ENCODE measurements at regions not wholly inside any gene's neighbourhood (a gene's known extent, or its start where the extent isn't known, plus 50 kb on each side); places are given as distances from the start of the nearest gene placed in this dataset.

GRCh38 chr3:181660337-181660736 lies 51.4 kb upstream of the SOX2 start:
- no peak for DNase-seq

GRCh38 chr3:181637456-181637855 lies 74.3 kb upstream of the SOX2 start:
- DNase-seq, result no peak

- DNase-seq, result no peak
These were observed 74.7 kb upstream of the SOX2 start for GRCh38 chr3:181637056-181637455.

GRCh38 chr3:181635141-181635540 lies 76.6 kb upstream of the SOX2 start:
- DNase-seq, result no peak

- no peak for DNase-seq
These were observed 78.2 kb upstream of the SOX2 start for GRCh38 chr3:181633556-181633955.

DNA sequence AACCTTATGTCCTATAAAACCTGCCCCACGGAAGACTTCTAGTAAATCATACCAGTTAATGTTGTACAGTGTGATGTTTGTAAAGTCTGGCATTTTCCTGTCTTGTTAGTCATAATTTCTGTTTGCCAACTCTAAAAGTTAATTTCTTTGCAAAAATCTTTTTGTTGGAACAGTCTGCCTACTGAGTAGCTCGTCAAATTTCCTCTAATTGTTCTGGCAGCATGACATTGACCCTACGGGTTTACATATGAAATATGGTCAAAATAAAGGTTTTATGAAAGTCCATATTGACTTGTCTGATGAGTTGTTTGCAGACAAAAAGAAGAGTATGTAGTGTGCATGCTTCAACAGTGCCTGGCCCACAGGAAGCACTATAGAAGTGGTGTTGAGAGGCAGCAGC lies 79.8 kb upstream of the SOX2 start:
- no peak for DNase-seq

GRCh38 chr3:181630853-181631252 lies 80.9 kb upstream of the SOX2 start:
- DNase-seq, result no peak

- DNase-seq, result no peak
These were observed 82.0 kb upstream of the SOX2 start for GRCh38 chr3:181629711-181630110.

DNA sequence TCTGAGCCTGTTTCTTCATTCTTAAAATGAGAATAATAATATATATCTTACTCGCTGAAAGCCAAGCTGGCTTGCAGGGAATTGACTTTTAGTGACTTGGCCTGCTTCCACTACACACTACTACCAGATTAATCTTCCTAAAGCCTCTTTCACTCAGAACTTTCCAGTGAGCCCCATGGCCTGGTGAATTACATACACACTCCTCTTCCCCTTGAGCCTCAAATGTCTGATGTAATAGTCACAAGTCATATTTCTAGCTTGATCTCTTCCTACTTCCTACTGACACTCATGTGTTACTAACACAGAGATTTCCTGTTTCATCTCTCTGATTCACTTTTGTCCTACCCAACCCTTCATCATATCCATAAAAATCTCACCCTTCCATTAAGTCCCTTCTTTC lies 82.7 kb upstream of the SOX2 start:
- no peak for DNase-seq

- no peak for DNase-seq
These were observed 83.3 kb upstream of the SOX2 start for GRCh38 chr3:181628384-181628783.

DNA sequence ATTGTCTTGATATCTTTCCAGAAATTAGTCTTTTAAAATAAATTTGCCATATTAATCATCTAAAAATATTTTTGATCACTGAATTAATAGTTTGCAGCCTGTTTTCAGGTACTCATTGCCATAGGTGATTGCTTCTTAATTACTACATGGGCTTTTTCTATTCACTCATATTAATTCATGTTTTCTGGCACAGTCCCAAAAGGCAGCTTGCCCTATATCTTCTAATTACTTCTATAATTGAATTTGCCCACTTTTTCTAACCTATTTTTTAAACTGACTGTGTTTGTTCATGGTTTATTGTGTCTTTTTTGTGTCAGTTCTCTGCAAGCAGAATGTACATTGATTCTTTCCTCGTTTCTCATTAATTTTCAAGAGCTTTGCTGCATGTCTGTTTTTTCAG lies 85.7 kb upstream of the SOX2 start:
- DNase-seq, result no peak

DNA sequence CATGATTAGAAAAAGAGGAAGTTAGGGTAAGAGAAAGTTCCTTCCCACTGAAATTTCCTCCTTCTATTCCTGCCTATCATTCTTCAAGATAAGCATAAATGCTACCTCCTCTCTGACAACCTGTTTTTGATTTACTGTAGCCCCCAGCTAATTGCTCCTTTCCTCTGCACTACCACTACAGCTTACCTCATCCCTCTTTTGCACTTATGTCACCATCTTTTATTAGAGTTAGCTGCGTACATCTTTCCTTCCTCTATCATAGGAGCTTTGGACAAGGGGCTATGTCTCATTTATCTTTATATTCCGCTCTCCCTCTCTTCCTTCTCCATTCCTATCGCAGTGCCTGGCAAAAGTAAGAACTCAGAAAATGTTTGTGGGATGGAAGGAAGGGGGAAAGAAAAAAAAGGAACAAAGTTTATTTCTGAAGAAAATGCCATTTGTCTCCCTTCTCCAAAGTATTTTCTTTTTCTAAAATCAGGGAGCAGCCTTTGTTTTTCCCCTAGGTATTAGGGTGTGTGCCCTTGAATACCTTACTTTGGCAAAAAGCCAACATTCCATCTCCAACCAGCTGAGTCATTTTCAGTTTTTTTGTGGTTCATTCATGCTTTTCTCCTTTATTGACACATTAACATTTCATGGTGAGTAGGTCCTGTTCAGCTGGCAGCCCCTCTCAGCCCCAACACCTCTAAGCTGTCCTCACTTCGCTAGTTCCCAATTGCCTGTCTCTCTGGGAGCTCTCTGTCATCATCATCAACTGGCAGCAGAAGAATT lies 87.6 kb upstream of the SOX2 start:
- no peak for DNase-seq

- DNase-seq, result no peak
These were observed 89.4 kb upstream of the SOX2 start for GRCh38 chr3:181622365-181622764.

GRCh38 chr3:181619897-181620296 lies 91.8 kb upstream of the SOX2 start:
- no peak for DNase-seq

DNA sequence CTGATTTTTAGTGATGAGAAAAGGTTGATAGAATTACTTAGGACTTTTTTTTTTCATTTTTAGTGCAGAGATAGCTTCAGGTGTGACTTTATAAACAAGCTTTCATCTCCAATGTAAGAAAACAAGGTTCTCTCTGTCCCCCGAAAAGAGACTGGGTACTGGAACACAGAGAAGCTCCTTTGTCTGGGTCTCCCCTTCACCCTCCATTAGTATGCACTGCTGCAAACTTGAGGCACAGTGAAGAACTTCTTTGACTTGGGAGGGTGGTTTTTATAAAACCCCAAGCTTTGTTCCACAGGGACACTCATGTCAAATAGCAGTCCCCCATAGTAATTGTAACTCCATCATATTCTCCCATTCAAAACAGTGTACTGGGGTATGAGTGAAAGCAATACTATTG lies 93.5 kb upstream of the SOX2 start:
- DNase-seq, result no peak

DNA sequence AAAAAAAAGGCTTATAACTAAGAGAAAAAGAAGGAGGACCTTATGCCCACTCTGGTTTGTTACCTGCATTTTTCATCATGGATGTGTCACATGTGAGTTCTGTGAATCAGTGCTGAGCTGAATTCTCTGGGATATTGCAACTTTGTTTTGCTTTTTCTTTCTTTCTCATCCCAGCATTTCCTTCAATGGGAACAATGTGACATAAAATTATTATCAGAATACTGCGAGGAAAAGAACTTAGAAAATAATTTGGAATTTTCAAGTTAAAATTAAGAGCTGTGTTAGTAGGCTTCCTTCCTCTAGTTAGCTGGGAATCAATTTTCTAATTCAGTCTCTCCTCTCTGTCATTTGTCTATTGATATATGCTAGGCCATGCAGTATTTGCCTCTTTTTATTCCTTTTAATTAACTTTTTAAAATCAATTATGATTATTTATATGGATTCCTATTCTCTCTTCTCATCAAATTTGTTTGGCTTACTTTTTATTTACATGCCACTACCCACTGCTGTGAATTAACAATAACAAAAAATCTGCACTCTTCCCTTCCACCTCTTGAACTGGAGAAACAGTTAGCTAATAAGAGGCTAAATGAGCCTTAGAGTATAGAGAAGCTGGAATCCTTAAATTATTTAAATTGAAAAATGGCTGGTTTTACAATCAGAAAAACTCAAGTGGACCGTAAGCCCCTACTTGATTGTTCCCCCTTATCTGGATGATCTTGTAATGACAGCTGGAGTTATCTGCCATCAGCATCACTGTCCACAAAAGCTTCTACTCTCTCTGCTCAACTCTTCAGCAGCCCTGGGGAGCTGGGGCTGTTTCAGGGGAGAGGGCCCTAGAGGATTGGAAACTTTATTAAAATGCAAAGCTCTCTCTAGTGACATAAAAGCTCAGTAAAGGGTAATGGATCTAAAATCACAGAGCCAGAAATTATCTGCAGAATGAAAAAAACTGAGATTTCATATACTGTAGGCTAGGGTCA lies 95.3 kb upstream of the SOX2 start:
- DNase-seq, result no peak

- no peak for DNase-seq
These were observed 96.1 kb upstream of the SOX2 start for GRCh38 chr3:181615666-181616065.

GRCh38 chr3:181614878-181615277 lies 96.8 kb upstream of the SOX2 start:
- no peak for DNase-seq

- DNase-seq, result no peak
These were observed 97.9 kb upstream of the SOX2 start for GRCh38 chr3:181613813-181614212.

DNA sequence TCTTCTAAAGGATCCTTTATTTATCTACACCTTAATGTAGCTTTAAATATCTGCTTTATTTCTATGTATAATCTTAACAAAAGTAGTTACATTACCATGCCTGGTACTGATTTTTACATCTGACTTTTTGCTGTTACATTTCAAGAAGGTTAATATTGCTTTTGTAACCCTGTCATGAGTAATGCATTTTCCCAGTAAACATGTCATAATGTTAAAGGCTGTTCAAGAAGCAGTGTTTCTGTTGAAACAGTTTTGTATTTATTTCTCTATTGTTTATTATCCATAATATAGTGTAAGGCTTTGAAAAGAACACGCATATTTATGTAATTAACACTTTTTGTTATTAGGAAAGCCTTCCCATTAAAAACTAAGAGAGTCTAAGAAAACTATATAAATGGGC lies 98.5 kb upstream of the SOX2 start:
- DNase-seq, result no peak

DNA sequence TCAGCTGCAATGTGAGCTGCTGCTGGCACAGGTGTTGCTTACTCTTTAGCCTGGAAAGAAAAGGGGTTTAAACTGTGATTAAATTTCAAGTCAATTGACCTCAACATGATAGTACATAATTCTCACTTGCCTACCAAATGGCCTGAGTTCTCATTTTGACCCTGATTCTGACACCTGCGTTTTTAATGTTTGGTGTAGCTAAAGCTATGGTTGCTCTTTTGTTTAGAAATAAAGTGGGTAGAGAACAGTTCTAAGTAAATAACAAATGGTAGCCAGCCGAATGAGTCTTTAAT lies 100.8 kb upstream of the SOX2 start:
- DNase-seq, result no peak

DNA sequence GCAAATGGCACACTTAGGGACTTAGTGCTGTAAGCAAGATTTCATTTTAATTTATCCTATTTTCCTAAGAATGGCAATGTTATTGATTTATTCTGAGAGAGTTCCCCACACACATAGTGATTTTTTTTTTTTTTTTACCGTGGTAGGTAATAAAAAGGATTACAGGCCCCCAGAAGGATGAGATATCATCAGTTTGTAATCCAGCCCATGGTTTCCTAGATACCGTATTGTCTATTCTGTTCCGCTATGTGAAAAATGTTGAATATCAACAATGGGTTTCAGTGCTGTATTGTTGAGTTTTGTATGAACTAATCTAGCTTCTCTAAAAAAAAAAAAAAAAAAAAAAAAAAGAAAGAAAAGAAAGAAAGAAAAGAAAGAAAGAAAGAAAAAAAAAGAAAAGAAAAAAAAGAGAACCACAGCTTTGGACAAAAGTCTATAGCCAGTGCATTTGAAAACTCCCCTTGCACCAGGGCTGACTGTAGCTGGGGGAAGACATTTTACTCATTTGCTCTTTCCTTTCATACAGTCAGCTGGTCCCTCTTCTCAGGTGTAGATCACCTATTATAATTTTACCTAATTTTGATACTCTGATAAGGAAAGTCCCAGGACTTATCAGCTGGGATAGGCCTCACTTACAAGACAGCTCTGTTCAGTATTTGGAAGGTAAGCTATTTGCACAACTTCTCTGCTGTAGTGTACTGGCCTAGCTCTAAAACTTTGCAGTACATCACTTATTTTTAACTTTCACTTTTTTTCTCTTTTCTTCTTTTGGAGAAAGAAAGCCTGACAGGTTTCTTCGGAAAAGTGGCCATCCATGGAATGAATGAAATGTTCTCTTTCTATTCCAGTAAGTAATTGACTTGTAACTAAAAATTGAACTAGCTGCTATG lies 101.4 kb upstream of the SOX2 start:
- DNase-seq, result no peak

DNA sequence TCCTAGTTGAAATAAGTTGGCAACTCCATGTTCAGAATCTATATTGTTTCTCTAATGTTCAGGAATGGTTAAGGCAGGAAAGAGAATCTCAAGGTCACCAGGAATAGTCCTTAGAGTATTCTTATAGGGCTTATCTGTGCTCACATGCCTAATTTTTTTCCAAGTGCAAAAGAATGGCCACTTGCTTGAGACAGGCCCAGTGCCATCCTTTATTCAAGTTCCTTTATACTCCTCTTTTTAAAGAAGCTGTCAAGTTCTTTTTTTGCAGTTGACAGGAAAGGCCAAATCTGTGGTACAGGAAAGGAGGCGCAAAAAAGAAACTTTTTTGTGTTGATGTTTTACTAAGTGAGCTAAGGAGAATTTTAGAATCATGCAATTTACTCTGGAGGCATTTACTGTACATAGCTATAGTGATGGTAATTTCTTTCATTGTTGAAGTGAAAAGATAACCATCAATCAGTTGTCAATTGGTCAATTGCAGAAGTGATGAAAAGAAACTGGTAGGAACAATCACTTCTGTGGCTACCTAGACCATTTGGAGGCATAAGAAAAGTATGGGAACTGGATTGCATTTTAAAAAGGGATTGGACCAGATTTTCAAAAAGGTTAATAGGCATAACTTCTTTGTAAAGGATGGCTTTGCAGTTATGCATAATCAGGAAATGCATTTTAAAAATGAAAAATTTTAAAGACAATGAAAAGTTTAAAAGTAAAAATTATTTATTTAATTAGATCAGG lies 102.5 kb upstream of the SOX2 start:
- no peak for DNase-seq

Data from NCI-H446 treated with DMSO at 0.1 percent for 48 hours (cell line).